CD1c-positive myeloid dendritic cell (primary cell): ENCODE measurements at regions not wholly inside any gene's neighbourhood (a gene's known extent, or its start where the extent isn't known, plus 50 kb on each side); places are given as distances from the start of the nearest gene placed in this dataset.
A peak's percentile ranks its signal among the peaks of the same experiment; 100 is the strongest.
"Not testable (repeated sequence)": the region's sequence is repeated elsewhere in the genome, so short reads cannot be mapped to it uniquely, and the experiment has no call there.

Experiments used
- DNase-seq: peaks from one replicate; pipeline ENCODE4 v3.0.0-alpha.2; 2016; ENCODE audit errors: extremely low spot score

DNA sequence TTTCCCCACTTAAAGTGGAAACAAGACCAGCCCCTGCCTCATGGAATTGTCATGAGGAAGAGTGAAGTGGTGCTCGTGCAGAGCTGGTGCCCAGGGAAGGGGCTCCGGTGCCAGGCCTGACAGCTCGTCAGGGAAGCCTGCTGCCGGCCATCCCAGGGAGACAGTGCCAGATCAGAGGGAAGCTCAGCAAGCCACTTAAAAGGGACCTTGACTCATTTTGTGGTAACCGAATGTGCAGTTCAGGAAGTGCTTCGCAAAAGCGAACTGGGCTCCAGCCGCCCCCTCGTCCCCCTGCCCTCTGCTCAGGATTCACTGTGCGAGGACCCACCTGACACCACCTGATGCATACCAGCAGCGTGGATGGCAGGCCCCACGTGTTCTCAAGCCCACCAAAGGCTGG is 209.6 kb upstream of the PLGLB2 start:
- DNase-seq: not testable (repeated sequence)

- DNase-seq: peak; percentile 20
Observed at GRCh38 chr2:87539151-87539943, 208.5 kb upstream of the PLGLB2 start.

GRCh38 chr2:87540242-87540641 is 207.6 kb upstream of the PLGLB2 start:
- DNase-seq: not testable (repeated sequence)

GRCh38 chr2:87542599-87543174 is 205.2 kb upstream of the PLGLB2 start:
- DNase-seq: not testable (repeated sequence)

GRCh38 chr2:87543797-87544196 is 204.1 kb upstream of the PLGLB2 start:
- DNase-seq: not testable (repeated sequence)

DNA sequence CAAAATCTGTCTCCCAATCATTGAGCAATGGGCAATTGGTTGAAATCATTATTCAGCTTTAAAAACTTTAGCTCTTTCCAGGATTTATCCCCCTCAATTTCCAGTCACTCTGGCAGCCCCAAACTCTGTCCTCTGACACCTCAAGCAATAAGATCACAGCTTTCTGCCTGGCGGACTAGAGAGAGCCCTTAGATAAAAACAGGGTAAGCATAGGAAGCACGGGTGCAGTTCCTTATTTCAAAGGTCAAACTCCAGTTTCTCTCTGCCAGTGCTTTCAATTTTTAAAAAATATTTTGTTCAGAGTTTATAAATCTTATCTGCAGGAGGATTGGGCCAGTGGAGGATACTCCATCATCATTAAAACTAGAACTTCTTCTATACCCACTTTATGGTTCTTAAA is 200.8 kb upstream of the PLGLB2 start:
- not testable (repeated sequence) for DNase-seq

GRCh38 chr2:87547966-87548365 is 199.9 kb upstream of the PLGLB2 start:
- not testable (repeated sequence) for DNase-seq

- not testable (repeated sequence) for DNase-seq
Observed at GRCh38 chr2:87548681-87549536, 199.0 kb upstream of the PLGLB2 start.

DNA sequence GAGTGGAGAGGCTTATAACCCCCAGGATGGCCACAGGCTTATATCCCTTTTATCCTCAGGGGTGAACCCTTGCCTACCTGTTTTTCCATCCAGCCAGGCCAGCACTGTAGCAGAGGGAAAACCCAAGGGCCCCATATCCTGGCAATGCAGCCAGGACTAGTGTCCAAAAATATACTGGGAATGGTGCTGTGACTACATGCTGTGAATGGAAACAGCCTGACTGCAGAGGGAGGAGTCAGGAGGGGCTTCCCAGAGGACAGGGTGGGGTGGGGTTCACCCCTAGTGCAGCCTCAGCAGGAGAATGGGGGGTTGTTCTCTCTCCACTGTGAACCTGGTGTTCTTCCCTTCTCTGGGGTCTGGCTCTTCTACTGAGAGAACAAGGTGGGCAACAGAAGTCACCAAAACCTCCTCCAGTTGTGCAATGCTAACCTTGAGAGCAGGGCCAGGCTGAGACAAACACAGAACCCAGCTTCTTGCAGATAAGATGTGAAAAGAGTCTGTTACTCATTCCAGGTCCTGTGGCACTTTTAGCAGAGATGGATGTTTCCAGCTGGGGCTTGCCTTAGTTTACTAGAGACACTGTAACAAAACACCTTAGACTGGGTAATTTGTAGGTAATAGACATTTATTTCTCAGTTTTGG is 198.2 kb upstream of the PLGLB2 start:
- not testable (repeated sequence) for DNase-seq

DNA sequence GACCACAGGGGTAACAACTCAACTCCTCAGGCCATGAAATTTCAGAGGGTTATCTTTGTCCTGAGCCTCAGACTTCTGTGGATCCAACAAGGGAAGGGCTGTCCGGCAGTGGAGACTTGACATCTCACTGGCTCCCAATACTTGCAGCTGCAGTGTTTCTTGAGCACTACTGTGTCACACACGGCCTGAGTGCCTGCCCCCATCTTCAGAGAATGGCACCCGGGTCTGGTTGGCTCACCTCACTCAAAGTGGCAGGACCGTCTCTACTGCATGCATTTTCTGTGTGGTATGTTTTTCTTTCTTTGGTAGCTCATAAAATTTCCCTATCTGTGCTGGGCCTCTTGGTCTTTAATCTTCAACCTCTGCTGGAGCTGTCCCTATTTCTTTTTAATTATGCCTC is 193.2 kb upstream of the PLGLB2 start:
- not testable (repeated sequence) for DNase-seq

GRCh38 chr2:87555082-87555481 is 192.8 kb upstream of the PLGLB2 start:
- not testable (repeated sequence) for DNase-seq

- not testable (repeated sequence) for DNase-seq
Observed at GRCh38 chr2:87559001-87559400, 188.9 kb upstream of the PLGLB2 start.

- not testable (repeated sequence) for DNase-seq
Observed at GRCh38 chr2:87559735-87560134, 188.2 kb upstream of the PLGLB2 start.

DNA sequence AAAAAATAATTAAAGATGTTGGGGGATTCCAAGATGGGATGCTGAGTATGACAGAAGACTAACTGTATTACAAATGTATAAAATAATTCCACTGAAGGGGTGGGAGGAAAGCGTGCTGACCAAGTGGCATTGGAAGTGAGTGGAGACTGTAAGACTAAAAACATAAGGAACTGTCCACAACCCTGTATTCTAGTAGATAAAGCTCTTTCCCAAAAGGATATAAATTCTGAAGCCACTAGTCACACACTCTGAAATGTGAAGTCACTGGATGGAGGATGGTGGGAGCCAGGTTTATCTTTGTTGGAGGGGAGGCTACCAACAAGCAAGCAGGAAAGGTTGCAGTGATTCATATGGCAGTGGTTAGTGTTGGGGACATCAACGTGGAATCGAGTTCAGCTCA is 182.8 kb upstream of the PLGLB2 start:
- DNase-seq: not testable (repeated sequence)

- DNase-seq: not testable (repeated sequence)
Observed at GRCh38 chr2:87566531-87566930, 181.4 kb upstream of the PLGLB2 start.

DNA sequence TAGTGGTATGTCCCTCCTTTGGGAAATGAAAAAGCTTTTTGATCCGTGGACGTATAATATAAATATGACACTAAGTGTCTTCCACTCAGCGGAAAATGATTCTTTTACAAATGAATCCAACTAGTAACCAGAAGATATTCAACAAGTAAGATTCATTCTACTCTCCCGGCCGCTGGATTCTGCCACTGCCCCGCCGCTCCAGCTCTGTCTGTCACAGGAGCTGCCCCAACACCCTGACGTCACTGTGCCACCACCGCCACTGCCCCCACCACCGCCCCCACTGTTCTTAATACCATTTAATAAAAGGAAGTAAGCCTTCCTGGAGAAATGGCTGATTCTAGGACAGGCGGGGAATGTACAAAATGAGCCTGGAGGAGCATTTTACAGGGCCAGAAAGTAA is 180.8 kb upstream of the PLGLB2 start:
- not testable (repeated sequence) for DNase-seq

GRCh38 chr2:87567912-87568311 is 180.0 kb upstream of the PLGLB2 start:
- DNase-seq: not testable (repeated sequence)

- peak; percentile 28 for DNase-seq
Observed at GRCh38 chr2:87568554-87569278, 179.2 kb upstream of the PLGLB2 start.

- not testable (repeated sequence) for DNase-seq
Observed at GRCh38 chr2:87569689-87570397, 178.0 kb upstream of the PLGLB2 start.

GRCh38 chr2:87571889-87572465 is 175.9 kb upstream of the PLGLB2 start:
- DNase-seq: not testable (repeated sequence)
